NCI-H2196 (cell line): ENCODE measurements at regions not wholly inside any gene's neighbourhood (a gene's known extent, or its start where the extent isn't known, plus 50 kb on each side); places are given as distances from the start of the nearest gene placed in this dataset.
"Not testable (repeated sequence)": the region's sequence is repeated elsewhere in the genome, so short reads cannot be mapped to it uniquely, and the experiment has no call there.

Experiments
- DNase-seq: peaks from one replicate; lab custom pipeline; 2025; ENCODE audit not compliant: unreplicated experiment; lab: John Stamatoyannopoulos, UW

- DNase-seq, result no peak
Measured at GRCh38 chr2:228433721-228434120, 252.2 kb upstream of the SPHKAP start.

- DNase-seq, result no peak
Measured at GRCh38 chr2:228432116-228432515, 250.6 kb upstream of the SPHKAP start.

- DNase-seq, result no peak
Measured at GRCh38 chr2:228430986-228431385, 249.5 kb upstream of the SPHKAP start.

GRCh38 chr2:228426502-228427216, 245.2 kb upstream of the SPHKAP start:
- no peak for DNase-seq

GRCh38 chr2:228425411-228426060, 244.0 kb upstream of the SPHKAP start:
- DNase-seq, result not testable (repeated sequence)

- no peak for DNase-seq
Measured at GRCh38 chr2:228417956-228418355, 236.5 kb upstream of the SPHKAP start.

- DNase-seq, result no peak
Measured at GRCh38 chr2:228417526-228417925, 236.0 kb upstream of the SPHKAP start.

GRCh38 chr2:228410061-228410460, 228.6 kb upstream of the SPHKAP start:
- no peak for DNase-seq

- no peak for DNase-seq
Measured at GRCh38 chr2:228409493-228409892, 228.0 kb upstream of the SPHKAP start.

GRCh38 chr2:228408529-228409227, 227.2 kb upstream of the SPHKAP start:
- DNase-seq, result no peak

- no peak for DNase-seq
Measured at GRCh38 chr2:228407821-228408220, 226.3 kb upstream of the SPHKAP start.

- DNase-seq, result no peak
Measured at GRCh38 chr2:228401065-228401912, 219.8 kb upstream of the SPHKAP start.

GRCh38 chr2:228387776-228388175, 206.3 kb upstream of the SPHKAP start:
- no peak for DNase-seq

- DNase-seq, result no peak
Measured at GRCh38 chr2:228378696-228379425, 197.4 kb upstream of the SPHKAP start.

- DNase-seq, result no peak
Measured at GRCh38 chr2:228378233-228378632, 196.7 kb upstream of the SPHKAP start.

GRCh38 chr2:228377533-228377932, 196.0 kb upstream of the SPHKAP start:
- DNase-seq, result no peak

GRCh38 chr2:228374741-228375140, 193.3 kb upstream of the SPHKAP start:
- no peak for DNase-seq

- no peak for DNase-seq
Measured at GRCh38 chr2:228373191-228373590, 191.7 kb upstream of the SPHKAP start.

- no peak for DNase-seq
Measured at GRCh38 chr2:228372212-228372611, 190.7 kb upstream of the SPHKAP start.

- DNase-seq, result no peak
Measured at GRCh38 chr2:228369400-228370031, 188.0 kb upstream of the SPHKAP start.
